Uterus (tissue), 2 donors: ENCODE measurements at regions not wholly inside any gene's neighbourhood (a gene's known extent, or its start where the extent isn't known, plus 50 kb on each side); places are given as distances from the start of the nearest gene placed in this dataset.

Source experiments
- POLR2A ChIP-seq, 2 donors: fragments of 450-650 bp; IDR thresholded peaks; one replicate each; pipeline ENCODE4 v1.6.1; 2016; ENCODE audit warnings: antibody characterized with exemption in 2 of 2, mild to moderate bottlenecking in 1 of 2, moderate library complexity in 1 of 2
- TF ChIP-seq, protein P1 (sequence below), 4 experiments: fragments of 200-600 bp in 2 of 4; fragments of 450-650 bp in 2 of 4; sonication (generic) in 2 of 4; IDR thresholded peaks; one replicate each; pipeline ENCODE4 v1.5.1; 2016 to 2019; ENCODE audit warnings: antibody characterized with exemption in 4 of 4, mild to moderate bottlenecking in 2 of 4, moderate library complexity in 1 of 4

GRCh38 chr4:119930546-119930945 is 136.1 kb downstream of the MAD2L1 start:
- TF ChIP-seq, protein P1, sequence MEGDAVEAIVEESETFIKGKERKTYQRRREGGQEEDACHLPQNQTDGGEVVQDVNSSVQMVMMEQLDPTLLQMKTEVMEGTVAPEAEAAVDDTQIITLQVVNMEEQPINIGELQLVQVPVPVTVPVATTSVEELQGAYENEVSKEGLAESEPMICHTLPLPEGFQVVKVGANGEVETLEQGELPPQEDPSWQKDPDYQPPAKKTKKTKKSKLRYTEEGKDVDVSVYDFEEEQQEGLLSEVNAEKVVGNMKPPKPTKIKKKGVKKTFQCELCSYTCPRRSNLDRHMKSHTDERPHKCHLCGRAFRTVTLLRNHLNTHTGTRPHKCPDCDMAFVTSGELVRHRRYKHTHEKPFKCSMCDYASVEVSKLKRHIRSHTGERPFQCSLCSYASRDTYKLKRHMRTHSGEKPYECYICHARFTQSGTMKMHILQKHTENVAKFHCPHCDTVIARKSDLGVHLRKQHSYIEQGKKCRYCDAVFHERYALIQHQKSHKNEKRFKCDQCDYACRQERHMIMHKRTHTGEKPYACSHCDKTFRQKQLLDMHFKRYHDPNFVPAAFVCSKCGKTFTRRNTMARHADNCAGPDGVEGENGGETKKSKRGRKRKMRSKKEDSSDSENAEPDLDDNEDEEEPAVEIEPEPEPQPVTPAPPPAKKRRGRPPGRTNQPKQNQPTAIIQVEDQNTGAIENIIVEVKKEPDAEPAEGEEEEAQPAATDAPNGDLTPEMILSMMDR (IDR thresholded peaks at IDR 0.05): no peak
- no peak for TF ChIP-seq POLR2A (IDR thresholded peaks at IDR 0.05)
